HG02642 (cell line): ENCODE measurements at regions not wholly inside any gene's neighbourhood (a gene's known extent, or its start where the extent isn't known, plus 50 kb on each side); places are given as distances from the start of the nearest gene placed in this dataset.
"Not testable (repeated sequence)": the region's sequence is repeated elsewhere in the genome, so short reads cannot be mapped to it uniquely, and the experiment has no call there.

Experiments
- ATAC-seq: cut with Tn5 transposase; IDR thresholded peaks from one replicate; pipeline ENCODE4 v1.9.1; 2021; ENCODE audit warnings: mild to moderate bottlenecking; ENCODE audit not compliant: unreplicated experiment, poor library complexity

GRCh38 chr21:17738176-17738953 is 80.8 kb downstream of the C21orf91 start:
- no peak for ATAC-seq

- ATAC-seq = no peak
These were observed 83.1 kb downstream of the C21orf91 start for GRCh38 chr21:17736072-17736471.

GRCh38 chr21:17733209-17733608 is 85.9 kb downstream of the C21orf91 start:
- ATAC-seq = no peak

GRCh38 chr21:17732306-17732705 is 86.8 kb downstream of the C21orf91 start:
- ATAC-seq = no peak

- ATAC-seq = no peak
These were observed 87.6 kb downstream of the C21orf91 start for GRCh38 chr21:17731554-17731953.

- no peak for ATAC-seq
These were observed 88.4 kb downstream of the C21orf91 start for GRCh38 chr21:17730782-17731181.

- ATAC-seq = no peak
These were observed 89.7 kb downstream of the C21orf91 start for GRCh38 chr21:17729455-17729854.

- ATAC-seq = no peak
These were observed 91.8 kb downstream of the C21orf91 start for GRCh38 chr21:17727361-17727760.

- ATAC-seq = no peak
These were observed 92.9 kb downstream of the C21orf91 start for GRCh38 chr21:17726047-17726829.

GRCh38 chr21:17725339-17725738 is 93.8 kb downstream of the C21orf91 start:
- ATAC-seq = no peak

- ATAC-seq = no peak
These were observed 100.2 kb upstream of the BTG3 start for GRCh38 chr21:17712887-17713286.

GRCh38 chr21:17711896-17712295 is 99.2 kb upstream of the BTG3 start:
- ATAC-seq = no peak

GRCh38 chr21:17709266-17709611 is 96.5 kb upstream of the BTG3 start:
- peak; percentile 99 for ATAC-seq

- peak; percentile 50 for ATAC-seq
These were observed 96.0 kb upstream of the BTG3 start for GRCh38 chr21:17708522-17709265.

- no peak for ATAC-seq
These were observed 87.0 kb upstream of the BTG3 start for GRCh38 chr21:17699524-17700189.

GRCh38 chr21:17697473-17697872 is 84.8 kb upstream of the BTG3 start:
- no peak for ATAC-seq

GRCh38 chr21:17694416-17694815 is 81.7 kb upstream of the BTG3 start:
- not testable (repeated sequence) for ATAC-seq

- no peak for ATAC-seq
These were observed 81.1 kb upstream of the BTG3 start for GRCh38 chr21:17693801-17694200.

- ATAC-seq = no peak
These were observed 77.4 kb upstream of the BTG3 start for GRCh38 chr21:17690078-17690494.
